Smooth muscle cell (in vitro differentiated cells): ENCODE measurements at regions not wholly inside any gene's neighbourhood (a gene's known extent, or its start where the extent isn't known, plus 50 kb on each side); places are given as distances from the start of the nearest gene placed in this dataset.

Experiments used
- DNase-seq: peaks from one replicate; lab custom pipeline; 2025; ENCODE audit not compliant: unreplicated experiment; lab: John Stamatoyannopoulos, UW
- H2AFZ ChIP-seq: fragments of 200-600 bp; sonication (generic); 2 replicates; pipeline ENCODE4 v1.6.0; 2016; ENCODE audit warnings: antibody characterized with exemption, low read depth, mild to moderate bottlenecking
- H3F3A ChIP-seq: fragments of 200-600 bp; sonication (generic); 2 replicates; pipeline ENCODE4 v1.6.0; 2017; ENCODE audit warnings: antibody characterized with exemption, low read depth
- H3K27ac ChIP-seq: fragments of 200-600 bp; sonication (generic); 2 replicates; pipeline ENCODE4 v1.5.1; 2016; ENCODE audit warnings: low read depth, mild to moderate bottlenecking
- H3K27me3 ChIP-seq: fragments of 200-600 bp; sonication (generic); 2 replicates; pipeline ENCODE4 v1.6.1; 2016; ENCODE audit warnings: low read depth, mild to moderate bottlenecking
- H3K36me3 ChIP-seq: fragments of 200-600 bp; sonication (generic); 2 replicates; pipeline ENCODE4 v1.5.1; 2016; ENCODE audit warnings: low read depth
- H3K4me1 ChIP-seq: fragments of 200-600 bp; sonication (generic); 2 replicates; pipeline ENCODE4 v1.5.1; 2016; ENCODE audit warnings: low read depth
- H3K4me2 ChIP-seq: fragments of 200-600 bp; sonication (generic); 2 replicates; pipeline ENCODE4 v1.6.0; 2016; ENCODE audit warnings: mild to moderate bottlenecking
- H3K4me3 ChIP-seq: fragments of 200-600 bp; sonication (generic); 2 replicates; pipeline ENCODE4 v1.5.1; 2016; ENCODE audit warnings: mild to moderate bottlenecking
- H3K79me2 ChIP-seq: fragments of 200-600 bp; sonication (generic); 2 replicates; pipeline ENCODE4 v1.6.0; 2016; ENCODE audit warnings: low read depth, mild to moderate bottlenecking
- H3K9ac ChIP-seq: fragments of 200-600 bp; sonication (generic); 2 replicates; pipeline ENCODE4 v1.6.0; 2016; ENCODE audit warnings: low read depth
- H3K9me3 ChIP-seq: fragments of 200-600 bp; sonication (generic); replicated peaks from 2 replicates; pipeline ENCODE4 v1.5.1; 2016; ENCODE audit warnings: low read depth
- H4K20me1 ChIP-seq: fragments of 200-600 bp; sonication (generic); 2 replicates; pipeline ENCODE4 v1.6.0; 2016; ENCODE audit warnings: low read depth
- whole genome bisulfite sequencing: methylation state at CpG from one replicate; pipeline ENCODE4 v1.1.7; 2016; ENCODE audit warnings: low lambda C conversion rate; 5-methylcytosine and 5-hydroxymethylcytosine counted together
- TF ChIP-seq, protein P1 (sequence below): fragments of 200-600 bp; sonication (generic); IDR thresholded peaks from 2 replicates; pipeline ENCODE4 v1.5.1; 2017; ENCODE audit warnings: borderline replicate concordance, mild to moderate bottlenecking, antibody characterized with exemption; ENCODE audit not compliant: insufficient read depth, poor library complexity, severe bottlenecking

DNA sequence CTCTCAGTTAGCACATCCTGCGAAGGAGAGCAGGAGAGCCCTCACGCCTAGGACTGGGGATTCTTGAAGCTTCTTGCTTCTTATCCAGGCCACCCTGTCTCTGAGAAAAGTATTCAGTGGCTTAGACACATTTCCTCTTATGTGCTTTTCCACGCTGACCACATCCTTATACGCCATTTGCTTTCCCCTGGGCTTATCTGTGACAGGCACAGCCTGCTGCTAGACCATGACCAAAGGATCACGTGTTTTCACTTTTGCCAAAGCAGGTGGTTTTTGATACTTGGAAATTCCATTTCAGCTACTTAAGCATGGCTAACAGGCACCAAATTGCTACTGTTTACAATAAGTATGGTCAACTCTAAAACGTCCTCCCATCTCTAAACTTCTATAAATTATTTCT, 587.4 kb downstream of the AACS start:
- Histone ChIP-seq H3K27me3 (no peaks in the 10 kb centered on the region), H3K79me2 (no peaks in the 10 kb centered on the region), H2AFZ (no peak overlapping the region), H3F3A (no peaks in the 10 kb centered on the region), H3K9ac (no peak overlapping the region), H3K4me2 (no peak overlapping the region), H3K27ac (no peak overlapping the region), H3K36me3 (no peaks in the 10 kb centered on the region), H4K20me1 (no peaks in the 10 kb centered on the region), H3K9me3 (no peaks in the 10 kb centered on the region), H3K4me3 (no peak overlapping the region), H3K4me1 (no peaks in the 10 kb centered on the region)
- whole genome bisulfite sequencing, result 84% methylated on average over 6 of the region's 6 CpGs
- TF ChIP-seq, protein P1, sequence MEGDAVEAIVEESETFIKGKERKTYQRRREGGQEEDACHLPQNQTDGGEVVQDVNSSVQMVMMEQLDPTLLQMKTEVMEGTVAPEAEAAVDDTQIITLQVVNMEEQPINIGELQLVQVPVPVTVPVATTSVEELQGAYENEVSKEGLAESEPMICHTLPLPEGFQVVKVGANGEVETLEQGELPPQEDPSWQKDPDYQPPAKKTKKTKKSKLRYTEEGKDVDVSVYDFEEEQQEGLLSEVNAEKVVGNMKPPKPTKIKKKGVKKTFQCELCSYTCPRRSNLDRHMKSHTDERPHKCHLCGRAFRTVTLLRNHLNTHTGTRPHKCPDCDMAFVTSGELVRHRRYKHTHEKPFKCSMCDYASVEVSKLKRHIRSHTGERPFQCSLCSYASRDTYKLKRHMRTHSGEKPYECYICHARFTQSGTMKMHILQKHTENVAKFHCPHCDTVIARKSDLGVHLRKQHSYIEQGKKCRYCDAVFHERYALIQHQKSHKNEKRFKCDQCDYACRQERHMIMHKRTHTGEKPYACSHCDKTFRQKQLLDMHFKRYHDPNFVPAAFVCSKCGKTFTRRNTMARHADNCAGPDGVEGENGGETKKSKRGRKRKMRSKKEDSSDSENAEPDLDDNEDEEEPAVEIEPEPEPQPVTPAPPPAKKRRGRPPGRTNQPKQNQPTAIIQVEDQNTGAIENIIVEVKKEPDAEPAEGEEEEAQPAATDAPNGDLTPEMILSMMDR, result no peak
- DNase-seq, result no peak

DNA sequence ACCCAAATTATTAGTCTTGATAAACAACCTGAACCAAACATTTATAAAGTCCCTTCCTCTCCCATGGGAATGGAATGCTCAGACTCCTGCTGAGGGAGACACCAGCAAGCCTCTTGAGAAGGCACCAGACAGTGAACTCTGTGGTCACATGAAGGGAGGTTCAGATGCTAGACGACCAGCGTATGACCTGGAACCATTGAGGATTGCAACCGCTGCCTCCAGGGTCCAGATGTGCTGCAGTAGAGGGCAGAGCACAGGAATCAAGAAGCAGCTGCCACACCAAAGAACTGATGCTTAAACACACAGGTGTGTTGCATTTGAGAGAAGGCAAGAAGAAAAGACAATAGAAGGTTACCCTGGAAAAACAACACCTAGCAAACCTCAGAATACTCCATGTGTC, 592.4 kb downstream of the AACS start:
- Histone ChIP-seq H3K36me3 (no peaks in the 10 kb centered on the region), H2AFZ (no peak overlapping the region), H4K20me1 (no peaks in the 10 kb centered on the region), H3K9ac (no peak overlapping the region), H3F3A (no peaks in the 10 kb centered on the region), H3K79me2 (no peaks in the 10 kb centered on the region), H3K4me1 (no peaks in the 10 kb centered on the region), H3K27me3 (no peaks in the 10 kb centered on the region), H3K9me3 (no peaks in the 10 kb centered on the region), H3K4me3 (no peak overlapping the region), H3K4me2 (no peak overlapping the region), H3K27ac (no peak overlapping the region)
- DNase-seq, result no peak
- TF ChIP-seq, protein P1, result no peak
- WGBS, result 94% methylated on average over 3 of the region's 3 CpGs

DNA sequence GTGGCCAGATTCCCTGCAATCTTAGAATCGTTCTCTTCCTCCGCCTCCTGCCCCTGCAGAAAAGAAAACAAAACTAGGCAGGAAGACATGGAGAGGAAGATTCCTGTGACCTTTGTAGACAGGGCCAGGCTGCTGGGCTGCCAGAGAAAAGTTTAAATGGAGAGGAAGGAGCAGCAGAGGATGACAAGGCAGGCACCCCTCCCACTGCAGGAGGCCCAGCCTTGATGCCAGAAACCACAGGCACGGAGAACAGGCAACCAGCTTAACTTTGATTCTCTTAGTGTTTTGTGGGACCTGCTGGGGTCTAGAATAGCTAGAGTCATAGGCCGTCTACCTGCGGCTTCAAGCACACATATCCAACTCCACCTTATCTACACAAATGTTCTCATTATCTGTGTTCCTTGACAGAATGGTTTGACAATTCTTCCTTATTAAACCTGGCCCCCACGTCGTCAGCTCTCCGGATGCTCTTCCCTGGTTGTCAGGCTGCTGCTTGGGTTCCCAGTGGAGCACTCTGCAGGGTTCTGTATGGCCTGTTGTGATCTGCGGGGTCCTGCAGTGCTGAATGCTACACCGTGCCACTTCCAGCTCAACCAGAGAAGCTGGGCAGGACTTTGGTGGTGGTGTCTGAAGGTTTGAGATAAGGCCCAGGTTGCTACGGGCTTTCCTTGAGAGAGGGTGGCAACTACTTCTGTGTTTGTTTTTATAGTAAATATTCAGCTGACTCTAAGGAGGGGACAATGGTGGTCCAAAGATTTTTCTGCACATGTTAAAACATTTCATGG, 609.5 kb downstream of the AACS start:
- Histone ChIP-seq H3K4me1 (no peaks in the 10 kb centered on the region), H2AFZ (no peak overlapping the region), H3K4me3 (no peak overlapping the region), H3K9me3 (no peaks in the 10 kb centered on the region), H3K4me2 (no peak overlapping the region), H3K9ac (no peak overlapping the region), H3K79me2 (no peaks in the 10 kb centered on the region), H3K27me3 (no peaks in the 10 kb centered on the region), H3K27ac (no peak overlapping the region), H4K20me1 (no peaks in the 10 kb centered on the region), H3K36me3 (no peaks in the 10 kb centered on the region), H3F3A (no peaks in the 10 kb centered on the region)
- 85% methylated on average over 11 of the region's 11 CpGs for WGBS
- TF ChIP-seq, protein P1, result no peak
- DNase-seq, result no peak

DNA sequence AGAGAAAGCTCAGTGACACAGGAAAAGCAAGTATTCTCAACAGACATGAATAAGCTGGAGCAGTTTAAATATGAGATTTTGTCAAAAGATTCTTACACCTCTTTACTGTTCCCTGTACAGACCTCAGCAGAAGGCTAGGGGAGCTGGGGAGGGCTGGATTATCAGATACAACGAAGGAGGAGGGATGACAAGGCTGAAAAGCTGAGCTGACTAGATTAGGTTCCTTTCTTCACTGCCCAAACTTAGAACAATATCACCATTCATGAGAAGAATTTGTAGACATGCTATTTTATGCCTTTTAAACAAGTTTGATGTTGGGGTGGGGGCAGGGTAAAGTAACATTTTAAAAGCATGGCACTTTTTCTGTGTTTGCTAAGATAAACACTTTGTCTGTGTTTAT, 611.1 kb downstream of the AACS start:
- no peak overlapping the region for H3K9ac ChIP-seq
- no peaks in the 10 kb centered on the region for H3F3A ChIP-seq
- H3K4me2 ChIP-seq, result no peak overlapping the region
- H3K4me1 ChIP-seq, result no peaks in the 10 kb centered on the region
- H3K79me2 ChIP-seq, result no peaks in the 10 kb centered on the region
- no peak overlapping the region for H3K4me3 ChIP-seq
- DNase-seq, result no peak
- peaks cover under 1% of the 10 kb centered on the region for H3K27me3 ChIP-seq
- H4K20me1 ChIP-seq, result no peaks in the 10 kb centered on the region
- H3K27ac ChIP-seq, result no peak overlapping the region
- 32% methylated on average over 1 of the region's 1 CpG for WGBS
- no peaks in the 10 kb centered on the region for H3K9me3 ChIP-seq
- TF ChIP-seq, protein P1, result no peak
- no peak overlapping the region for H2AFZ ChIP-seq
- H3K36me3 ChIP-seq, result no peaks in the 10 kb centered on the region
